ENCODE measurements at regions not wholly inside any gene's neighbourhood (a gene's known extent, or its start where the extent isn't known, plus 50 kb on each side); places are given as distances from the start of the nearest gene placed in this dataset.

DNA sequence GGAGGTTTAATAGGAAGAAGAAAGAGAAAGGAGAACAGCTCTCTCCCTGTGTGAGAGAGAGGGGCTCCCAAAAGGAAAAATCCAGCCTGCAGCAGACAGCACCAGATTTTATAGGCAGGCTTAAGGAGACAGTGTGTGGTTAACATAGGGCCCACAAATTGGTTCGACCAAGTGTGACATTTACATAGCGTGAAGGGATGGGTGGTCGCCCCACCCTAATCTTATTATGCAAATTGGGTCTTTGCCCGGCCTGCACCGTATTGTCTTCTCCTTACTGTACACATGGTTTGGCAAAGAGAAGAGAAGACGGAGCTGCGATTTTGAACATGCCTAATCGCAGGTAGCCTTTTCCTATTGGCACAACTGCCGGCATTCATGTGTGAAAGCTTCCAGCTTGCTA, 756.3 kb downstream of the NXPH1 start:
- H3K9ac ChIP-seq (ENCODE audit: low read length), result no peak overlapping the region
- no peak overlapping the region for H3K27ac ChIP-seq (ENCODE audit: low read depth, low read length)
- no peak overlapping the region for H2AFZ ChIP-seq (ENCODE audit: low read depth, low read length, poor library complexity, severe bottlenecking)
- H3K4me2 ChIP-seq (ENCODE audit: low read length), result no peak overlapping the region
- intact Hi-C loops (cut with micrococcal nuclease), result no loop called here
- no peak overlapping the region for H3K4me3 ChIP-seq (replicated peaks in 1 of 2; ENCODE audit: low read depth in 1 of 2, low read length in 2 of 2)
- CTCF ChIA-PET, result no interaction called here
- RAD21 ChIA-PET (ENCODE audit: low non-redundant PET in 1 of 2, low total read pairs in 2 of 2, uncharacterized antibody in 2 of 2, unreplicated experiment in 2 of 2), result no interaction called here
- H4K20me1 ChIP-seq (ENCODE audit: insufficient read depth), result no peaks in the 10 kb centered on the region
- DNase-seq (ENCODE audit: low read depth, low spot score), result no peak
- no TSS peak for BruUV-seq (replicated peaks)
- H3K36me3 ChIP-seq (ENCODE audit: control insufficient read depth in 1 of 2, insufficient read depth in 2 of 2, low read length in 2 of 2), result no peaks in the 10 kb centered on the region
- no peaks in the 10 kb centered on the region for H3K79me2 ChIP-seq (ENCODE audit: insufficient read depth, low read length)
- no peaks in the 10 kb centered on the region for H3K9me2 ChIP-seq (ENCODE audit: insufficient read depth)
- POLR2A ChIA-PET, result no interaction called here
- TF ChIP-seq RAD21 (IDR thresholded peaks at IDR 0.05; ENCODE audit: low read depth) (no peak), CEBPB (IDR thresholded peaks at IDR 0.05; ENCODE audit: low read depth) (no peak), ZFX (IDR thresholded peaks at IDR 0.05) (no peak), EZH2 (IDR thresholded peaks at IDR 0.05) (no peak), SRF (IDR thresholded peaks at IDR 0.05; ENCODE audit: low read depth) (no peak), EGR1 (IDR thresholded peaks at IDR 0.05; ENCODE audit: low read depth) (no peak), ZNF274 (IDR thresholded peaks at IDR 0.05; ENCODE audit: low read depth, low read length) (no peak), ELF1 (IDR thresholded peaks at IDR 0.05; ENCODE audit: borderline replicate concordance, low read depth) (no peak), YY1 (IDR thresholded peaks at IDR 0.05; ENCODE audit: extremely low read depth, insufficient replicate concordance, low read depth, low read length) (no peak), FOSL1 (IDR thresholded peaks at IDR 0.05; ENCODE audit: low read depth) (no peak)
- TF ChIP-seq, protein P1, sequence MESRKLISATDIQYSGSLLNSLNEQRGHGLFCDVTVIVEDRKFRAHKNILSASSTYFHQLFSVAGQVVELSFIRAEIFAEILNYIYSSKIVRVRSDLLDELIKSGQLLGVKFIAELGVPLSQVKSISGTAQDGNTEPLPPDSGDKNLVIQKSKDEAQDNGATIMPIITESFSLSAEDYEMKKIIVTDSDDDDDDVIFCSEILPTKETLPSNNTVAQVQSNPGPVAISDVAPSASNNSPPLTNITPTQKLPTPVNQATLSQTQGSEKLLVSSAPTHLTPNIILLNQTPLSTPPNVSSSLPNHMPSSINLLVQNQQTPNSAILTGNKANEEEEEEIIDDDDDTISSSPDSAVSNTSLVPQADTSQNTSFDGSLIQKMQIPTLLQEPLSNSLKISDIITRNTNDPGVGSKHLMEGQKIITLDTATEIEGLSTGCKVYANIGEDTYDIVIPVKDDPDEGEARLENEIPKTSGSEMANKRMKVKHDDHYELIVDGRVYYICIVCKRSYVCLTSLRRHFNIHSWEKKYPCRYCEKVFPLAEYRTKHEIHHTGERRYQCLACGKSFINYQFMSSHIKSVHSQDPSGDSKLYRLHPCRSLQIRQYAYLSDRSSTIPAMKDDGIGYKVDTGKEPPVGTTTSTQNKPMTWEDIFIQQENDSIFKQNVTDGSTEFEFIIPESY (IDR thresholded peaks at IDR 0.05; ENCODE audit: extremely low read depth, insufficient replicate concordance, low read length), result no peak
- no peaks in the 10 kb centered on the region for H3K4me1 ChIP-seq (ENCODE audit: control insufficient read depth in 1 of 2, insufficient read depth in 2 of 2, low read length in 2 of 2)
- no peak for ATAC-seq
- no peaks in the 10 kb centered on the region; a peak in 3 of 4 replicates for H3K9me3 ChIP-seq (ENCODE audit: control insufficient read depth in 1 of 2, insufficient read depth in 1 of 2, low read depth in 1 of 2, low read length in 2 of 2)
- no peaks in the 10 kb centered on the region for H3K27me3 ChIP-seq (ENCODE audit: insufficient read depth, low read length)
